NCI-H2107 (cell line): ENCODE measurements at regions not wholly inside any gene's neighbourhood (a gene's known extent, or its start where the extent isn't known, plus 50 kb on each side); places are given as distances from the start of the nearest gene placed in this dataset.
"Not testable (repeated sequence)": the region's sequence is repeated elsewhere in the genome, so short reads cannot be mapped to it uniquely, and the experiment has no call there.

Source experiments
- DNase-seq: peaks from one replicate; lab custom pipeline; 2025; lab: John Stamatoyannopoulos, UW

GRCh38 chr4:34318773-34319172, 1925.5 kb downstream of the ARAP2 start:
- DNase-seq, result no peak

- DNase-seq, result no peak
Observed at GRCh38 chr4:34323549-34324320, 1920.6 kb downstream of the ARAP2 start.

- no peak for DNase-seq
Observed at GRCh38 chr4:34328939-34329338, 1915.4 kb downstream of the ARAP2 start.

- not testable (repeated sequence) for DNase-seq
Observed at GRCh38 chr4:34335156-34335555, 1909.2 kb downstream of the ARAP2 start.

GRCh38 chr4:34335556-34335955, 1908.8 kb downstream of the ARAP2 start:
- not testable (repeated sequence) for DNase-seq

- no peak for DNase-seq
Observed at GRCh38 chr4:34362654-34363053, 1881.7 kb downstream of the ARAP2 start.

GRCh38 chr4:34363842-34364241, 1880.5 kb downstream of the ARAP2 start:
- no peak for DNase-seq

GRCh38 chr4:34365946-34366345, 1878.4 kb downstream of the ARAP2 start:
- DNase-seq, result no peak

- DNase-seq, result no peak
Observed at GRCh38 chr4:34371676-34372075, 1872.6 kb downstream of the ARAP2 start.

GRCh38 chr4:34372815-34373214, 1871.5 kb downstream of the ARAP2 start:
- no peak for DNase-seq

- DNase-seq, result no peak
Observed at GRCh38 chr4:34373456-34373855, 1870.9 kb downstream of the ARAP2 start.

- DNase-seq, result no peak
Observed at GRCh38 chr4:34412233-34412632, 1832.1 kb downstream of the ARAP2 start.

- no peak for DNase-seq
Observed at GRCh38 chr4:34412911-34413310, 1831.4 kb downstream of the ARAP2 start.

GRCh38 chr4:34417160-34417559, 1827.2 kb downstream of the ARAP2 start:
- no peak for DNase-seq

- no peak for DNase-seq
Observed at GRCh38 chr4:34419871-34420270, 1824.4 kb downstream of the ARAP2 start.

GRCh38 chr4:34422472-34423175, 1821.7 kb downstream of the ARAP2 start:
- no peak for DNase-seq

GRCh38 chr4:34432706-34433105, 1811.6 kb downstream of the ARAP2 start:
- no peak for DNase-seq

GRCh38 chr4:34434377-34434776, 1809.9 kb downstream of the ARAP2 start:
- not testable (repeated sequence) for DNase-seq

- DNase-seq, result no peak
Observed at GRCh38 chr4:34464196-34464595, 1780.1 kb downstream of the ARAP2 start.

GRCh38 chr4:34466411-34466810, 1777.9 kb downstream of the ARAP2 start:
- no peak for DNase-seq

- DNase-seq, result no peak
Observed at GRCh38 chr4:34469516-34469915, 1774.8 kb downstream of the ARAP2 start.

- DNase-seq, result no peak
Observed at GRCh38 chr4:34485252-34485651, 1759.1 kb downstream of the ARAP2 start.
